GM19239 (cell line): ENCODE measurements at regions not wholly inside any gene's neighbourhood (a gene's known extent, or its start where the extent isn't known, plus 50 kb on each side); places are given as distances from the start of the nearest gene placed in this dataset.
"Not testable (repeated sequence)": the region's sequence is repeated elsewhere in the genome, so short reads cannot be mapped to it uniquely, and the experiment has no call there.

ENCODE experiments used
- DNase-seq: peaks from one replicate; pipeline ENCODE4 v3.0.0; 2011; ENCODE audit warnings: low spot score; ENCODE audit not compliant: insufficient read length
- FAIRE-seq: peaks from 2 replicates; lab custom pipeline; 2011; peaks lifted over from hg19 to GRCh38; lab: Jason Lieb, UNC

GRCh38 chr14:106398931-106399331 lies 872.5 kb downstream of the TMEM121 start:
- DNase-seq, FAIRE-seq: not testable (repeated sequence)

- FAIRE-seq, DNase-seq: not testable (repeated sequence)
Measured at GRCh38 chr14:106401316-106401715, 874.9 kb downstream of the TMEM121 start.

- FAIRE-seq: not testable (repeated sequence)
Measured at GRCh38 chr14:106410229-106410628, 883.8 kb downstream of the TMEM121 start.

GRCh38 chr14:106414464-106414863 lies 888.1 kb downstream of the TMEM121 start:
- peak; percentile 72 for FAIRE-seq
- DNase-seq: no peak

More at GRCh38 chr14:106410229-106410628, 883.8 kb downstream of the TMEM121 start:
- DNase-seq: not testable (repeated sequence)

GRCh38 chr14:106417224-106418049 lies 891.1 kb downstream of the TMEM121 start:
- FAIRE-seq (peak; percentile 88), DNase-seq (peak; percentile 50)

GRCh38 chr14:106419376-106419965 lies 893.1 kb downstream of the TMEM121 start:
- DNase-seq (no peak), FAIRE-seq (peak; percentile 63)

- DNase-seq: not testable (repeated sequence)
- peak; percentile 97 for FAIRE-seq
Measured at GRCh38 chr14:106421431-106422033, 895.1 kb downstream of the TMEM121 start.

- no peak for FAIRE-seq
Measured at GRCh38 chr14:106422066-106422465, 895.7 kb downstream of the TMEM121 start.

GRCh38 chr14:106425150-106425549 lies 898.8 kb downstream of the TMEM121 start:
- not testable (repeated sequence) for FAIRE-seq, DNase-seq

More at GRCh38 chr14:106422066-106422465, 895.7 kb downstream of the TMEM121 start:
- DNase-seq: no peak

GRCh38 chr14:106436310-106436905 lies 910.0 kb downstream of the TMEM121 start:
- peak; percentile 87 for FAIRE-seq

GRCh38 chr14:106442857-106443256 lies 916.5 kb downstream of the TMEM121 start:
- DNase-seq (no peak), FAIRE-seq (no peak)

More at GRCh38 chr14:106436310-106436905, 910.0 kb downstream of the TMEM121 start:
- peak; percentile 36 for DNase-seq

- FAIRE-seq: no peak
Measured at GRCh38 chr14:106455026-106455425, 928.6 kb downstream of the TMEM121 start.

GRCh38 chr14:106459971-106460730 lies 933.8 kb downstream of the TMEM121 start:
- FAIRE-seq (no peak), DNase-seq (peak; percentile 77)

More at GRCh38 chr14:106455026-106455425, 928.6 kb downstream of the TMEM121 start:
- no peak for DNase-seq

- FAIRE-seq (no peak), DNase-seq (no peak)
Measured at GRCh38 chr14:106460916-106461315, 934.5 kb downstream of the TMEM121 start.

- not testable (repeated sequence) for FAIRE-seq, DNase-seq
Measured at GRCh38 chr14:106466483-106466882, 940.1 kb downstream of the TMEM121 start.

GRCh38 chr14:106468869-106469268 lies 942.5 kb downstream of the TMEM121 start:
- FAIRE-seq: peak; percentile 47
- not testable (repeated sequence) for DNase-seq

- FAIRE-seq: peak; percentile 4
- not testable (repeated sequence) for DNase-seq
Measured at GRCh38 chr14:106470028-106470427, 943.6 kb downstream of the TMEM121 start.

- peak; percentile 83 for FAIRE-seq
- not testable (repeated sequence) for DNase-seq
Measured at GRCh38 chr14:106474261-106475028, 948.1 kb downstream of the TMEM121 start.

- not testable (repeated sequence) for DNase-seq
- peak; percentile 86 for FAIRE-seq
Measured at GRCh38 chr14:106475214-106475613, 948.8 kb downstream of the TMEM121 start.
